DND-41 (cell line): ENCODE measurements at regions not wholly inside any gene's neighbourhood (a gene's known extent, or its start where the extent isn't known, plus 50 kb on each side); places are given as distances from the start of the nearest gene placed in this dataset.

Experiments used
- CTCF ChIP-seq: IDR thresholded peaks from 2 replicates; pipeline ENCODE4 v1.5.1; 2012; ENCODE audit warnings: borderline replicate concordance, low read length, moderate library complexity, mild to moderate bottlenecking; ENCODE audit not compliant: poor library complexity, severe bottlenecking; ENCODE audit errors: extremely low read depth
- EZH2 ChIP-seq: IDR thresholded peaks from 3 replicates; pipeline ENCODE4 v1.6.1; 2012; ENCODE audit warnings: borderline replicate concordance, low read depth, mild to moderate bottlenecking, moderate library complexity, low read length, inconsistent platforms; ENCODE audit not compliant: severe bottlenecking

- no peak for TF ChIP-seq CTCF
- TF ChIP-seq EZH2, result no peak
Measured at GRCh38 chr18:66419400-66419799, 184.5 kb downstream of the CDH19 start.
